Spinal cord (tissue), 9 donors: ENCODE measurements at regions not wholly inside any gene's neighbourhood (a gene's known extent, or its start where the extent isn't known, plus 50 kb on each side); places are given as distances from the start of the nearest gene placed in this dataset.

Experiments
- DNase-seq, 6 donors: peaks; one replicate each; pipeline versions ENCODE4 v3.0.0 to v3.0.0-alpha.2; 2013 to 2015; ENCODE audit warnings: low spot score in 6 of 6, low read depth in 4 of 6
- H3K27ac ChIP-seq: one replicate; pipeline ENCODE4 v1.5.1; 2013; ENCODE audit warnings: low read depth, low read length, control low read depth
- H3K27me3 ChIP-seq: one replicate; pipeline ENCODE4 v1.6.1; 2013; ENCODE audit warnings: low read length; ENCODE audit not compliant: control insufficient read depth, insufficient read depth
- H3K36me3 ChIP-seq: one replicate; pipeline ENCODE4 v1.6.1; 2013; ENCODE audit warnings: low read length; ENCODE audit not compliant: control insufficient read depth, insufficient read depth
- H3K4me1 ChIP-seq: one replicate; pipeline ENCODE4 v1.6.1; 2013; ENCODE audit warnings: low read length; ENCODE audit not compliant: control insufficient read depth, insufficient read depth
- H3K4me3 ChIP-seq: one replicate; pipeline ENCODE4 v1.5.1; 2013; ENCODE audit warnings: low read depth, low read length, control low read depth
- H3K9me3 ChIP-seq: one replicate; pipeline ENCODE4 v1.6.1; 2013; ENCODE audit warnings: low read length; ENCODE audit not compliant: control insufficient read depth, insufficient read depth
- WGBS: methylation state at CpG from one replicate; pipeline ENCODE4 v1.1.5; 2013; ENCODE audit warnings: missing lambda C conversion rate; ENCODE audit not compliant: insufficient coverage; 5-methylcytosine and 5-hydroxymethylcytosine counted together
- donor health status: healthy.

GRCh38 chr18:25798046-25798445 lies 292.4 kb downstream of the SS18 start:
- H3K27ac ChIP-seq = no peak overlapping the region
- H3K27me3 ChIP-seq = no peaks in the 10 kb centered on the region
- H3K36me3 ChIP-seq = no peaks in the 10 kb centered on the region
- no CpG with 5 or more reads among the region's 4 CpGs for WGBS
- H3K4me3 ChIP-seq = no peak overlapping the region
- DNase-seq = no peak
- H3K9me3 ChIP-seq = peaks cover 2% of the 10 kb centered on the region
- peaks cover 6% of the 10 kb centered on the region for H3K4me1 ChIP-seq

- Histone ChIP-seq H3K27ac (no peak overlapping the region), H3K9me3 (peaks cover 1% of the 10 kb centered on the region), H3K4me3 (no peak overlapping the region), H3K27me3 (no peaks in the 10 kb centered on the region), H3K36me3 (no peaks in the 10 kb centered on the region), H3K4me1 (peaks cover 6% of the 10 kb centered on the region)
- 52% methylated on average over 10 of the region's 10 CpGs for whole genome bisulfite sequencing
- DNase-seq = peak in 2 of 6 donors; percentile 41 to 73
These were observed 295.2 kb downstream of the SS18 start for GRCh38 chr18:25795213-25795612.

GRCh38 chr18:25787276-25787675 lies 303.1 kb downstream of the SS18 start:
- Histone ChIP-seq H3K9me3 (peaks cover 1% of the 10 kb centered on the region), H3K27me3 (no peaks in the 10 kb centered on the region), H3K4me3 (no peak overlapping the region), H3K36me3 (no peaks in the 10 kb centered on the region), H3K4me1 (no peaks in the 10 kb centered on the region), H3K27ac (no peak overlapping the region)
- 89% methylated on average over 4 of the region's 5 CpGs for WGBS
- DNase-seq = no peak

GRCh38 chr18:25786758-25787157 lies 303.7 kb downstream of the SS18 start:
- Histone ChIP-seq H3K4me1 (no peaks in the 10 kb centered on the region), H3K9me3 (no peaks in the 10 kb centered on the region), H3K4me3 (no peak overlapping the region), H3K27ac (no peak overlapping the region), H3K27me3 (no peaks in the 10 kb centered on the region), H3K36me3 (no peaks in the 10 kb centered on the region)
- DNase-seq = no peak
- WGBS = no CpG with 5 or more reads among the region's 2 CpGs

- Histone ChIP-seq H3K27me3 (no peaks in the 10 kb centered on the region), H3K4me1 (no peaks in the 10 kb centered on the region), H3K4me3 (no peak overlapping the region), H3K9me3 (no peaks in the 10 kb centered on the region), H3K27ac (no peak overlapping the region), H3K36me3 (no peaks in the 10 kb centered on the region)
- DNase-seq = no peak
- WGBS = no CpG with 5 or more reads among the region's 7 CpGs
These were observed 310.3 kb downstream of the SS18 start for GRCh38 chr18:25780105-25780504.

- H3K27me3 ChIP-seq = no peaks in the 10 kb centered on the region
- WGBS = no CpG with 5 or more reads among the region's 3 CpGs
- DNase-seq = no peak
- H3K27ac ChIP-seq = no peak overlapping the region
- H3K9me3 ChIP-seq = no peaks in the 10 kb centered on the region
- H3K36me3 ChIP-seq = no peaks in the 10 kb centered on the region
- H3K4me3 ChIP-seq = no peak overlapping the region
- H3K4me1 ChIP-seq = no peaks in the 10 kb centered on the region
These were observed 318.6 kb downstream of the SS18 start for GRCh38 chr18:25771796-25772195.

GRCh38 chr18:25764777-25765176 lies 325.6 kb downstream of the SS18 start:
- Histone ChIP-seq H3K9me3 (no peaks in the 10 kb centered on the region), H3K4me1 (no peaks in the 10 kb centered on the region), H3K36me3 (no peaks in the 10 kb centered on the region), H3K27ac (no peak overlapping the region), H3K27me3 (no peaks in the 10 kb centered on the region), H3K4me3 (no peak overlapping the region)
- 100% methylated on average over 1 of the region's 4 CpGs for WGBS
- DNase-seq = no peak

GRCh38 chr18:25759111-25759510 lies 331.3 kb downstream of the SS18 start:
- Histone ChIP-seq H3K9me3 (no peaks in the 10 kb centered on the region), H3K4me3 (no peak overlapping the region), H3K36me3 (no peaks in the 10 kb centered on the region), H3K27me3 (no peaks in the 10 kb centered on the region), H3K27ac (no peak overlapping the region), H3K4me1 (no peaks in the 10 kb centered on the region)
- no CpG with 5 or more reads among the region's 1 CpG for WGBS
- DNase-seq = no peak

GRCh38 chr18:25743646-25744151 lies 346.7 kb downstream of the SS18 start:
- Histone ChIP-seq H3K36me3 (no peaks in the 10 kb centered on the region), H3K9me3 (no peaks in the 10 kb centered on the region), H3K4me1 (no peaks in the 10 kb centered on the region), H3K4me3 (no peak overlapping the region), H3K27me3 (no peaks in the 10 kb centered on the region), H3K27ac (no peak overlapping the region)
- no peak for DNase-seq
- WGBS = 52% methylated on average over 7 of the region's 7 CpGs

- no peak overlapping the region for H3K27ac ChIP-seq
- H3K9me3 ChIP-seq = no peaks in the 10 kb centered on the region
- no peak overlapping the region for H3K4me3 ChIP-seq
- no peak for DNase-seq
- H3K27me3 ChIP-seq = no peaks in the 10 kb centered on the region
- no peaks in the 10 kb centered on the region for H3K36me3 ChIP-seq
- H3K4me1 ChIP-seq = no peaks in the 10 kb centered on the region
- no CpG with 5 or more reads among the region's 2 CpGs for WGBS
These were observed 351.0 kb downstream of the SS18 start for GRCh38 chr18:25739376-25739775.
